H1 (cell line): ENCODE measurements at regions not wholly inside any gene's neighbourhood (a gene's known extent, or its start where the extent isn't known, plus 50 kb on each side); places are given as distances from the start of the nearest gene placed in this dataset.
"Not testable (repeated sequence)": the region's sequence is repeated elsewhere in the genome, so short reads cannot be mapped to it uniquely, and the experiment has no call there.

Source experiments
- CTCF ChIA-PET: fragments of 300-600 bp; sonication (Branson Sonifier 250); formaldehyde crosslinking; loops from one replicate; lab custom pipeline; 2021; ENCODE audit not compliant: partially characterized antibody; lab: Charles Lee
- POLR2A ChIA-PET: fragments of 300-600 bp; sonication (Branson Sonifier 250); formaldehyde crosslinking; loops from one replicate; lab custom pipeline; 2021; ENCODE audit warnings: inconsistent platforms; ENCODE audit not compliant: partially characterized antibody; lab: Charles Lee
- DNase-seq, 2 experiments: peaks; one replicate each; pipeline versions ENCODE4 v3.0.0 to v3.0.0-alpha.2; 2010 to 2022; ENCODE audit warnings: low spot score in 2 of 2, low read depth in 1 of 2, mixed read lengths in 1 of 2
- FAIRE-seq: peaks from 2 replicates; lab custom pipeline; 2011; peaks lifted over from hg19 to GRCh38; lab: Jason Lieb, UNC
- H2AFZ ChIP-seq: 2 replicates; pipeline ENCODE4 v1.8.1; 2012; ENCODE audit warnings: low read length, inconsistent platforms
- H2AK5ac ChIP-seq: 2 replicates; pipeline ENCODE4 v1.6.1; 2013; ENCODE audit warnings: low read depth, low read length
- H2BK120ac ChIP-seq: replicated peaks from 2 replicates; pipeline ENCODE3; 2013; ENCODE audit warnings: low read depth, low read length, inconsistent platforms
- H2BK12ac ChIP-seq: 2 replicates; pipeline ENCODE4 v1.6.1; 2013; ENCODE audit warnings: low read depth, low read length
- H2BK15ac ChIP-seq: 2 replicates; pipeline ENCODE4 v1.6.1; 2013; ENCODE audit warnings: low read length
- H2BK20ac ChIP-seq: 2 replicates; pipeline ENCODE4 v1.6.1; 2013; ENCODE audit warnings: low read length
- H2BK5ac ChIP-seq: 2 replicates; pipeline ENCODE4 v1.6.1; 2013; ENCODE audit warnings: low read depth, low read length
- H3K14ac ChIP-seq: 2 replicates; pipeline ENCODE4 v1.6.1; 2013; ENCODE audit warnings: inconsistent platforms; ENCODE audit not compliant: insufficient read length
- H3K18ac ChIP-seq: 2 replicates; pipeline ENCODE4 v1.6.1; 2013; ENCODE audit warnings: low read length; ENCODE audit errors: extremely low read depth
- H3K23ac ChIP-seq: 2 replicates; pipeline ENCODE4 v1.6.1; 2013; ENCODE audit warnings: inconsistent platforms; ENCODE audit not compliant: insufficient read length
- H3K23me2 ChIP-seq: 2 replicates; pipeline ENCODE4 v1.6.1; 2013; ENCODE audit warnings: low read depth, low read length
- H3K27ac ChIP-seq: 2 replicates; pipeline ENCODE4 v1.6.1; 2011; ENCODE audit warnings: low read depth, low read length, inconsistent platforms
- H3K27me3 ChIP-seq, 4 experiments: replicated peaks in 1 of 4; 1 replicate in 1 of 4; 2 replicates in 3 of 4; pipeline versions ENCODE4 v1.6.1 to v1.8.1; 2011 to 2013; ENCODE audit warnings: low read length in 3 of 4, mild to moderate bottlenecking in 3 of 4, inconsistent platforms in 2 of 4, mixed read lengths in 2 of 4, moderate library complexity in 1 of 4; ENCODE audit not compliant: control insufficient read depth in 3 of 4, insufficient read depth in 3 of 4; ENCODE audit errors: extremely low read depth in 1 of 4
- H3K36me3 ChIP-seq, 4 experiments: 2 replicates each; pipeline versions ENCODE4 v1.6.1 to v1.8.1; 2011 to 2013; ENCODE audit warnings: mild to moderate bottlenecking in 4 of 4, low read length in 3 of 4, moderate library complexity in 2 of 4, control low read depth in 1 of 4, inconsistent platforms in 1 of 4; ENCODE audit not compliant: insufficient read depth in 4 of 4, control insufficient read depth in 2 of 4
- H3K4ac ChIP-seq: replicated peaks from 2 replicates; pipeline ENCODE3; 2013; ENCODE audit warnings: low read length, low read depth, mixed read lengths, inconsistent platforms; ENCODE audit not compliant: insufficient read length
- H3K4me1 ChIP-seq, 4 experiments: replicated peaks in 1 of 4; 1 replicate in 1 of 4; 2 replicates in 3 of 4; pipeline versions ENCODE4 v1.6.1 to v1.8.1; 2011 to 2013; ENCODE audit warnings: low read length in 3 of 4, inconsistent platforms in 2 of 4, mixed read lengths in 1 of 4; ENCODE audit not compliant: insufficient read depth in 4 of 4, control insufficient read depth in 3 of 4
- H3K4me2 ChIP-seq, 2 experiments: 2 replicates each; pipeline versions ENCODE4 v1.6.1 to v1.8.1; 2011 to 2013; ENCODE audit warnings: low read depth in 2 of 2, low read length in 2 of 2, control low read depth in 1 of 2, inconsistent platforms in 1 of 2, mild to moderate bottlenecking in 1 of 2; ENCODE audit not compliant: insufficient read depth in 1 of 2
- H3K4me3 ChIP-seq, 4 experiments: fragments of 200-600, 300-600 bp in 1 of 4; sonication (generic), shearing (Covaris generic), sonication (Bioruptor Twin) in 1 of 4; 2 replicates each; pipeline versions ENCODE4 v1.5.1 to v1.8.1; 2011 to 2016; ENCODE audit warnings: low read length in 4 of 4, low read depth in 3 of 4, control low read depth in 2 of 4, inconsistent platforms in 2 of 4, mild to moderate bottlenecking in 2 of 4, mixed read lengths in 1 of 4, moderate library complexity in 1 of 4; ENCODE audit not compliant: insufficient read depth in 2 of 4; ENCODE audit errors: extremely low read depth in 1 of 4
- H3K56ac ChIP-seq: replicated peaks from 2 replicates; pipeline ENCODE3; 2013; ENCODE audit warnings: low read depth, mild to moderate bottlenecking, mixed read lengths, low read length, inconsistent platforms; ENCODE audit not compliant: insufficient read length
- H3K79me1 ChIP-seq: 2 replicates; pipeline ENCODE4 v1.6.1; 2013; ENCODE audit warnings: low read depth, low read length, control low read depth
- H3K79me2 ChIP-seq, 2 experiments: 2 replicates each; pipeline versions ENCODE4 v1.6.1 to v1.8.1; 2012 to 2013; ENCODE audit warnings: low read length in 2 of 2, mild to moderate bottlenecking in 2 of 2, inconsistent platforms in 1 of 2; ENCODE audit not compliant: insufficient read depth in 2 of 2, control insufficient read depth in 1 of 2
- H3K9ac ChIP-seq, 4 experiments: replicated peaks in 1 of 4; 1 replicate in 1 of 4; 2 replicates in 3 of 4; pipeline versions ENCODE4 v1.6.1 to v1.8.1; 2011 to 2013; ENCODE audit warnings: low read depth in 3 of 4, low read length in 3 of 4, control low read depth in 2 of 4, mild to moderate bottlenecking in 2 of 4, moderate library complexity in 2 of 4, inconsistent platforms in 1 of 4; ENCODE audit errors: extremely low read depth in 1 of 4
- H3K9me3 ChIP-seq, 2 experiments: 2 replicates each; pipeline versions ENCODE4 v1.6.1 to v1.8.1; 2012 to 2013; ENCODE audit warnings: mild to moderate bottlenecking in 2 of 2, moderate library complexity in 2 of 2, control low read depth in 1 of 2, inconsistent platforms in 1 of 2, low read depth in 1 of 2, low read length in 1 of 2, mixed read lengths in 1 of 2; ENCODE audit not compliant: insufficient read depth in 2 of 2
- H4K20me1 ChIP-seq, 2 experiments: replicated peaks in 1 of 2; 2 replicates each; pipeline versions ENCODE3 to v1.8.1; 2011 to 2013; ENCODE audit warnings: inconsistent platforms in 2 of 2, low read length in 2 of 2, mild to moderate bottlenecking in 1 of 2; ENCODE audit not compliant: insufficient read depth in 2 of 2, control insufficient read depth in 1 of 2
- H4K5ac ChIP-seq: 2 replicates; pipeline ENCODE4 v1.6.1; 2013; ENCODE audit warnings: low read length, low read depth, mixed read lengths, inconsistent platforms; ENCODE audit not compliant: insufficient read length
- H4K8ac ChIP-seq: 2 replicates; pipeline ENCODE4 v1.8.0; 2013; ENCODE audit warnings: mild to moderate bottlenecking, moderate library complexity, low read length, inconsistent platforms; ENCODE audit not compliant: insufficient read depth; ENCODE audit errors: extremely low read depth
- H4K91ac ChIP-seq: replicated peaks from 2 replicates; pipeline ENCODE3; 2013; ENCODE audit warnings: low read length, mixed read lengths, inconsistent platforms; ENCODE audit not compliant: insufficient read length
- WGBS, 2 experiments: shearing (Covaris generic) in 1 of 2; methylation state at CpG; one replicate each; pipeline versions ENCODE4 v1.1.6 to v1.1.7; 2013 to 2015; ENCODE audit warnings: low lambda C conversion rate in 2 of 2, mixed read lengths in 2 of 2, inconsistent platforms in 1 of 2, low coverage in 1 of 2, missing lambda C conversion rate in 1 of 2; ENCODE audit not compliant: insufficient replicate concordance in 2 of 2, insufficient coverage in 1 of 2, insufficient read length in 1 of 2; ENCODE audit errors: extremely low coverage in 1 of 2, missing lambda C conversion rate in 1 of 2; 5-methylcytosine and 5-hydroxymethylcytosine counted together

- H3K9me3 ChIP-seq, H2AFZ ChIP-seq, DNase-seq, H3K23me2 ChIP-seq, H3K79me2 ChIP-seq, H3K56ac ChIP-seq, H3K36me3 ChIP-seq, H2BK5ac ChIP-seq, H3K18ac ChIP-seq, H2AK5ac ChIP-seq, H4K91ac ChIP-seq, H2BK120ac ChIP-seq, H4K20me1 ChIP-seq, H3K27ac ChIP-seq, H3K4ac ChIP-seq, H3K9ac ChIP-seq, H4K5ac ChIP-seq, FAIRE-seq, H4K8ac ChIP-seq, H3K27me3 ChIP-seq, H2BK15ac ChIP-seq, H3K79me1 ChIP-seq, H3K14ac ChIP-seq, H3K4me3 ChIP-seq, H3K23ac ChIP-seq, H3K4me2 ChIP-seq, H2BK20ac ChIP-seq: not testable (repeated sequence)
- WGBS, 2 experiments: 90% methylated on average over 7 of the region's 8 CpGs; no CpG with 5 or more reads in 1 of the 2 experiments
- Histone ChIP-seq H3K4me1 (peaks cover 2 to 17% (median 6%) of the 10 kb centered on the region in 4 experiments), H2BK12ac (peak overlapping the region; percentile 55; the same call in 1 of the 2 replicates)
- POLR2A ChIA-PET: interaction anchor here (0.8 to 1.9 kb wide), 5 partner anchors 24 to 219 kb away, joined by 3 to 5 read pairs (median 4); partner anchors contain the start of gene LRIG2
- CTCF ChIA-PET: interaction anchor here (0.8 to 3.5 kb wide), 5 partner anchors 27 to 219 kb away, joined by 3 to 10 read pairs (median 4); partner anchors contain the start of gene LRIG2
These were observed 102.1 kb downstream of the SLC16A1 start for GRCh38 chr1:112853915-112854314.
